Colonic mucosa (tissue), 4 donors: ENCODE measurements at regions not wholly inside any gene's neighbourhood (a gene's known extent, or its start where the extent isn't known, plus 50 kb on each side); places are given as distances from the start of the nearest gene placed in this dataset.

Experiments used
- DNase-seq: peaks from one replicate; pipeline ENCODE4 v3.0.0-alpha.2; 2020
- H3K27ac ChIP-seq: fragments of 200-600 bp; one replicate; pipeline ENCODE4 v1.8.0; 2021
- H3K27me3 ChIP-seq: fragments of 200-600 bp; one replicate; pipeline ENCODE4 v1.8.0; 2021
- H3K36me3 ChIP-seq: fragments of 200-600 bp; one replicate; pipeline ENCODE4 v1.8.0; 2021
- H3K4me1 ChIP-seq: fragments of 200-600 bp; one replicate; pipeline ENCODE4 v1.8.0; 2021; ENCODE audit warnings: mild to moderate bottlenecking
- H3K4me3 ChIP-seq: fragments of 200-600 bp; one replicate; pipeline ENCODE4 v1.8.0; 2021
- H3K9ac ChIP-seq, 2 donors: one replicate each; pipeline ENCODE4 v1.7.0; 2013; ENCODE audit warnings: control low read depth in 2 of 2, low read depth in 2 of 2, low read length in 2 of 2
- H3K9me3 ChIP-seq: fragments of 200-600 bp; one replicate; pipeline ENCODE4 v1.8.0; 2021
- CTCF ChIP-seq: fragments of 200-600 bp; IDR thresholded peaks from one replicate; pipeline ENCODE4 v1.8.0; 2022; ENCODE audit warnings: antibody characterized with exemption, mild to moderate bottlenecking
- intact Hi-C: fragments of 100-400 bp; cut with DNase I; formaldehyde crosslinking; loops from one replicate; pipeline ENCODE4 v1.14.1; 2022
- donor health status: healthy.
- donor health status: DM: no; HTN: no; CAD: no.
- donor health status: DM: no; HTN: no; CAD: no.

GRCh38 chr6:14674458-14674857, 556.9 kb downstream of the CD83 start:
- DNase-seq = no peak
- H3K4me1 ChIP-seq = no peaks in the 10 kb centered on the region
- no peaks in the 10 kb centered on the region for H3K9me3 ChIP-seq
- no peak for TF ChIP-seq CTCF
- H3K9ac ChIP-seq = no peak overlapping the region
- H3K4me3 ChIP-seq = no peak overlapping the region
- intact Hi-C loops = no loop called here
- H3K27ac ChIP-seq = no peak overlapping the region
- no peaks in the 10 kb centered on the region for H3K27me3 ChIP-seq
- H3K36me3 ChIP-seq = no peaks in the 10 kb centered on the region

GRCh38 chr6:14674867-14675648, 557.5 kb downstream of the CD83 start:
- H3K27me3 ChIP-seq = no peaks in the 10 kb centered on the region
- intact Hi-C loops = no loop called here
- H3K4me3 ChIP-seq = no peak overlapping the region
- no peaks in the 10 kb centered on the region for H3K9me3 ChIP-seq
- no peak overlapping the region for H3K9ac ChIP-seq
- no peak for TF ChIP-seq CTCF
- H3K27ac ChIP-seq = no peak overlapping the region
- no peak for DNase-seq
- no peaks in the 10 kb centered on the region for H3K4me1 ChIP-seq
- H3K36me3 ChIP-seq = no peaks in the 10 kb centered on the region

- no peak for DNase-seq
- intact Hi-C loops = no loop called here
- H3K27me3 ChIP-seq = no peaks in the 10 kb centered on the region
- H3K4me3 ChIP-seq = no peak overlapping the region
- no peaks in the 10 kb centered on the region for H3K4me1 ChIP-seq
- no peak for TF ChIP-seq CTCF
- no peaks in the 10 kb centered on the region for H3K36me3 ChIP-seq
- no peak overlapping the region for H3K9ac ChIP-seq
- H3K9me3 ChIP-seq = no peaks in the 10 kb centered on the region
- H3K27ac ChIP-seq = no peak overlapping the region
Observed at GRCh38 chr6:14676064-14676463, 558.5 kb downstream of the CD83 start.

- no peak for TF ChIP-seq CTCF
- intact Hi-C loops = no loop called here
- H3K4me3 ChIP-seq = no peak overlapping the region
- no peaks in the 10 kb centered on the region for H3K36me3 ChIP-seq
- DNase-seq = no peak
- no peaks in the 10 kb centered on the region for H3K27me3 ChIP-seq
- H3K9me3 ChIP-seq = no peaks in the 10 kb centered on the region
- no peak overlapping the region for H3K9ac ChIP-seq
- no peak overlapping the region for H3K27ac ChIP-seq
- H3K4me1 ChIP-seq = no peaks in the 10 kb centered on the region
Observed at GRCh38 chr6:14676977-14677781, 559.6 kb downstream of the CD83 start.

GRCh38 chr6:14681699-14682487, 564.0 kb upstream of the JARID2 start:
- Histone ChIP-seq H3K9me3 (no peaks in the 10 kb centered on the region), H3K27ac (no peak overlapping the region), H3K36me3 (no peaks in the 10 kb centered on the region), H3K4me1 (no peaks in the 10 kb centered on the region), H3K4me3 (no peak overlapping the region), H3K27me3 (no peaks in the 10 kb centered on the region), H3K9ac (no peak overlapping the region)
- no peak for TF ChIP-seq CTCF
- no peak for DNase-seq
- intact Hi-C loops = no loop called here
